Fibroblast of peridontal ligament (primary cell): ENCODE measurements at regions not wholly inside any gene's neighbourhood (a gene's known extent, or its start where the extent isn't known, plus 50 kb on each side); places are given as distances from the start of the nearest gene placed in this dataset.

Source experiments
- DNase-seq: peaks from one replicate; pipeline ENCODE4 v3.0.0-alpha.2; 2010; ENCODE audit errors: extremely low read depth

GRCh38 chr13:99911965-99912566 is 59.5 kb downstream of the ZIC5 start:
- no peak for DNase-seq

GRCh38 chr13:99911069-99911964 is 60.2 kb downstream of the ZIC5 start:
- DNase-seq = no peak

GRCh38 chr13:99909836-99910619 is 61.5 kb downstream of the ZIC5 start:
- no peak for DNase-seq

- DNase-seq = no peak
Observed at GRCh38 chr13:99909097-99909835, 62.3 kb downstream of the ZIC5 start.

- DNase-seq = no peak
Observed at GRCh38 chr13:99908140-99908803, 63.3 kb downstream of the ZIC5 start.

GRCh38 chr13:99907627-99908026 is 63.9 kb downstream of the ZIC5 start:
- DNase-seq = no peak

GRCh38 chr13:99907038-99907437 is 64.5 kb downstream of the ZIC5 start:
- DNase-seq = no peak

- no peak for DNase-seq
Observed at GRCh38 chr13:99905814-99906213, 65.8 kb downstream of the ZIC5 start.

GRCh38 chr13:99905224-99905623 is 66.3 kb downstream of the ZIC5 start:
- DNase-seq = no peak

GRCh38 chr13:99903140-99903539 is 68.4 kb downstream of the ZIC5 start:
- no peak for DNase-seq

GRCh38 chr13:99902657-99903056 is 68.9 kb downstream of the ZIC5 start:
- no peak for DNase-seq

- DNase-seq = no peak
Observed at GRCh38 chr13:99900960-99901359, 70.6 kb downstream of the ZIC5 start.

- DNase-seq = no peak
Observed at GRCh38 chr13:99898421-99898820, 73.1 kb downstream of the ZIC5 start.

- no peak for DNase-seq
Observed at GRCh38 chr13:99897076-99897440, 74.5 kb downstream of the ZIC5 start.

- DNase-seq = no peak
Observed at GRCh38 chr13:99896369-99897075, 75.0 kb downstream of the ZIC5 start.

- no peak for DNase-seq
Observed at GRCh38 chr13:99895444-99896368, 75.9 kb downstream of the ZIC5 start.

GRCh38 chr13:99894840-99895443 is 76.6 kb downstream of the ZIC5 start:
- DNase-seq = peak; percentile 6

- no peak for DNase-seq
Observed at GRCh38 chr13:99894105-99894839, 77.3 kb downstream of the ZIC5 start.
